Activated naive CD4-positive, alpha-beta T cell treated with anti-CD3 and anti-CD28 coated beads, Interleukin-2, amount 50 U/mL, for 72 hours (primary cell): ENCODE measurements at regions not wholly inside any gene's neighbourhood (a gene's known extent, or its start where the extent isn't known, plus 50 kb on each side); places are given as distances from the start of the nearest gene placed in this dataset.
"Not testable (repeated sequence)": the region's sequence is repeated elsewhere in the genome, so short reads cannot be mapped to it uniquely, and the experiment has no call there.

Experiments used
- ATAC-seq, 2 donors: fragments of 150-1000 bp; cut with Tn5 transposase; 2 replicates each; pipeline ENCODE4 v1.10.0; 2021; ENCODE audit warnings: mild to moderate bottlenecking in 2 of 2, moderate library complexity in 2 of 2
- DNase-seq, 2 donors: peaks; one replicate each; pipeline ENCODE4 v3.0.0; 2021 to 2022; ENCODE audit warnings: low spot score in 2 of 2
- H3K27ac Mint-ChIP-seq, 2 donors: one replicate each; pipeline ENCODE4 v1.8.0; 2022; ENCODE audit warnings: mild to moderate bottlenecking in 2 of 2, mixed read lengths in 2 of 2
- H3K36me3 Mint-ChIP-seq, 2 donors: one replicate each; pipeline ENCODE4 v1.8.0; 2022; ENCODE audit warnings: mixed read lengths in 2 of 2
- H3K9me3 Mint-ChIP-seq, 2 donors: one replicate each; pipeline ENCODE4 v1.8.0; 2022; ENCODE audit warnings: mixed read lengths in 2 of 2

GRCh38 chr12:34163443-34163842 is 141.1 kb downstream of the ALG10 start:
- ATAC-seq (no peak), DNase-seq (no peak)
- no peaks in the 10 kb centered on the region for H3K9me3 Mint-ChIP-seq
- no peak overlapping the region for H3K27ac Mint-ChIP-seq
- H3K36me3 Mint-ChIP-seq = no peaks in the 10 kb centered on the region

- no peaks in the 10 kb centered on the region for H3K36me3 Mint-ChIP-seq
- ATAC-seq (no peak), DNase-seq (no peak)
- H3K27ac Mint-ChIP-seq = no peak overlapping the region
- H3K9me3 Mint-ChIP-seq = no peaks in the 10 kb centered on the region
Measured at GRCh38 chr12:34166427-34167060, 144.2 kb downstream of the ALG10 start.

- H3K9me3 Mint-ChIP-seq, H3K36me3 Mint-ChIP-seq, DNase-seq, ATAC-seq, H3K27ac Mint-ChIP-seq: not testable (repeated sequence)
Measured at GRCh38 chr12:34168507-34168906, 146.2 kb downstream of the ALG10 start.

GRCh38 chr12:34186492-34186891 is 164.2 kb downstream of the ALG10 start:
- H3K9me3 Mint-ChIP-seq = peaks cover 0 to 6% of the 10 kb centered on the region in 2 donors

GRCh38 chr12:34188974-34189373 is 166.7 kb downstream of the ALG10 start:
- DNase-seq = no peak
- Mint-ChIP-seq H3K9me3 (no peaks in the 10 kb centered on the region), H3K36me3 (no peaks in the 10 kb centered on the region), H3K27ac (no peak overlapping the region)
- no peak for ATAC-seq

More at GRCh38 chr12:34186492-34186891, 164.2 kb downstream of the ALG10 start:
- DNase-seq (no peak), ATAC-seq (no peak)
- Mint-ChIP-seq H3K27ac (no peak overlapping the region), H3K36me3 (no peaks in the 10 kb centered on the region)

- ATAC-seq = no peak
- Mint-ChIP-seq H3K27ac (no peak overlapping the region), H3K36me3 (no peaks in the 10 kb centered on the region), H3K9me3 (no peaks in the 10 kb centered on the region)
- no peak for DNase-seq
Measured at GRCh38 chr12:34190054-34190453, 167.8 kb downstream of the ALG10 start.

- ATAC-seq = no peak
- Mint-ChIP-seq H3K9me3 (no peaks in the 10 kb centered on the region), H3K36me3 (no peaks in the 10 kb centered on the region), H3K27ac (no peak overlapping the region)
- no peak for DNase-seq
Measured at GRCh38 chr12:34198924-34199323, 176.6 kb downstream of the ALG10 start.

- Mint-ChIP-seq H3K36me3 (no peaks in the 10 kb centered on the region), H3K27ac (no peak overlapping the region), H3K9me3 (no peaks in the 10 kb centered on the region)
- DNase-seq (no peak), ATAC-seq (no peak)
Measured at GRCh38 chr12:34203866-34204620, 181.7 kb downstream of the ALG10 start.

- H3K27ac Mint-ChIP-seq = no peak overlapping the region
- H3K9me3 Mint-ChIP-seq = no peaks in the 10 kb centered on the region
Measured at GRCh38 chr12:34204830-34205285, 182.6 kb downstream of the ALG10 start.

GRCh38 chr12:34205401-34205800 is 183.1 kb downstream of the ALG10 start:
- no peaks in the 10 kb centered on the region for H3K9me3 Mint-ChIP-seq
- H3K36me3 Mint-ChIP-seq = no peaks in the 10 kb centered on the region
- ATAC-seq (no peak), DNase-seq (no peak)
- H3K27ac Mint-ChIP-seq = no peak overlapping the region

More at GRCh38 chr12:34204830-34205285, 182.6 kb downstream of the ALG10 start:
- DNase-seq (no peak), ATAC-seq (no peak)
- H3K36me3 Mint-ChIP-seq = no peaks in the 10 kb centered on the region

- H3K36me3 Mint-ChIP-seq = no peaks in the 10 kb centered on the region
- ATAC-seq (no peak), DNase-seq (no peak)
- no peaks in the 10 kb centered on the region for H3K9me3 Mint-ChIP-seq
- no peak overlapping the region for H3K27ac Mint-ChIP-seq
Measured at GRCh38 chr12:34206061-34206785, 183.9 kb downstream of the ALG10 start.

GRCh38 chr12:34207858-34208257 is 185.6 kb downstream of the ALG10 start:
- DNase-seq (no peak), ATAC-seq (no peak)
- Mint-ChIP-seq H3K36me3 (no peaks in the 10 kb centered on the region), H3K27ac (no peak overlapping the region), H3K9me3 (no peaks in the 10 kb centered on the region)

GRCh38 chr12:34208331-34209258 is 186.3 kb downstream of the ALG10 start:
- Mint-ChIP-seq H3K9me3 (no peaks in the 10 kb centered on the region), H3K27ac (no peak overlapping the region), H3K36me3 (no peaks in the 10 kb centered on the region)
- ATAC-seq = no peak
- DNase-seq = no peak

GRCh38 chr12:34209259-34209835 is 187.1 kb downstream of the ALG10 start:
- no peaks in the 10 kb centered on the region for H3K36me3 Mint-ChIP-seq
- ATAC-seq (no peak), DNase-seq (no peak)
- H3K9me3 Mint-ChIP-seq = no peaks in the 10 kb centered on the region
- H3K27ac Mint-ChIP-seq = no peak overlapping the region

- Mint-ChIP-seq H3K36me3 (no peaks in the 10 kb centered on the region), H3K9me3 (no peaks in the 10 kb centered on the region), H3K27ac (no peak overlapping the region)
- DNase-seq (no peak), ATAC-seq (no peak)
Measured at GRCh38 chr12:34210183-34210582, 187.9 kb downstream of the ALG10 start.
